ENCODE measurements at regions not wholly inside any gene's neighbourhood (a gene's known extent, or its start where the extent isn't known, plus 50 kb on each side); places are given as distances from the start of the nearest gene placed in this dataset.

- intact Hi-C loops (cut with DNase I) = no loop called here
- no peak for FAIRE-seq
- peak in 3 of 5 donors; percentile 14 to 55 (median 35) for DNase-seq
Observed at GRCh38 chr12:125907351-125907750, 842.1 kb downstream of the AACS start.

GRCh38 chr12:125919856-125920470 is 854.7 kb downstream of the AACS start:
- no peak overlapping the region for H3K27ac ChIP-seq (ENCODE audit: low read depth in 2 of 2, low read length in 2 of 2)
- no peak overlapping the region for H3K9ac ChIP-seq (ENCODE audit: low read length in 3 of 3)
- no peak for TF ChIP-seq CTCF (IDR thresholded peaks at IDR 0.05; ENCODE audit: borderline replicate concordance, extremely low read depth, insufficient read depth)
- no peak overlapping the region for H3K4me3 ChIP-seq (ENCODE audit: low read length in 3 of 3)
- no peaks in the 10 kb centered on the region for H3K27me3 ChIP-seq (ENCODE audit: control insufficient read depth, insufficient read depth, low read length)
- DNase-seq (no peak), FAIRE-seq (no peak)
- intact Hi-C loops (cut with DNase I) = no loop called here
- no peaks in the 10 kb centered on the region for H3K9me3 ChIP-seq (ENCODE audit: control insufficient read depth in 2 of 3, insufficient read depth in 1 of 3, low read length in 3 of 3)
- H3K36me3 ChIP-seq (ENCODE audit: control insufficient read depth in 2 of 3, insufficient read depth in 3 of 3, low read length in 3 of 3) = no peaks in the 10 kb centered on the region
- H3K4me1 ChIP-seq (ENCODE audit: control insufficient read depth in 2 of 3, insufficient read depth in 2 of 3, low read depth in 1 of 3, low read length in 3 of 3) = no peaks in the 10 kb centered on the region

More at GRCh38 chr12:125907351-125907750, 842.1 kb downstream of the AACS start:
- no peaks in the 10 kb centered on the region for H3K27me3 ChIP-seq (ENCODE audit: control insufficient read depth, insufficient read depth, low read length)
- H3K4me3 ChIP-seq (ENCODE audit: low read length in 3 of 3) = no peak overlapping the region
- no peak overlapping the region for H3K9ac ChIP-seq (ENCODE audit: low read length in 3 of 3)
- no peak overlapping the region for H3K27ac ChIP-seq (ENCODE audit: low read depth in 2 of 2, low read length in 2 of 2)
- H3K36me3 ChIP-seq (ENCODE audit: control insufficient read depth in 2 of 3, insufficient read depth in 3 of 3, low read length in 3 of 3) = no peaks in the 10 kb centered on the region
- H3K9me3 ChIP-seq (ENCODE audit: control insufficient read depth in 2 of 3, insufficient read depth in 1 of 3, low read length in 3 of 3) = peaks cover 0 to 5% (median 0%) of the 10 kb centered on the region in 3 donors
- no peaks in the 10 kb centered on the region for H3K4me1 ChIP-seq (ENCODE audit: control insufficient read depth in 2 of 3, insufficient read depth in 2 of 3, low read depth in 1 of 3, low read length in 3 of 3)
- TF ChIP-seq CTCF (IDR thresholded peaks at IDR 0.05; ENCODE audit: borderline replicate concordance, extremely low read depth, insufficient read depth) = no peak

DNA sequence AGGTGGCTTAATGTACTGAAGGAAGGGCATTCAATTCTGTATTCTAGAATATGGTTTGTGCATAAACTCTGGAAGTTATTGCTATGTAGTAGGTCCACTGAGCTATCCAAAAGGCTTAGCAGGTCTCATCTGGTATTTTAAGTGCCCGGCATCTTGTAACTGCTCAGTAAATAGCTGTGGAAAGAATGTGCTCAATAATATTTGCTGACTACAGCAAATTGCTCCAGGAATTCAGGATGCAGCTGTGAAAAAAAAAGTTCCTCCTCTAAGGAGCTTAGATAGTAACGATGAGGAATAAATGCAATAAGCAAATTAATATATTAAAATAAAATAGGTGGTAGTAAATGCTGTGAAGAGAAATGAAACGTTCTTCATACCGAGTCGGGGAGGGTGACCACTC is 857.1 kb downstream of the AACS start:
- DNase-seq (peak in 1 of 5 donors; percentile 7), FAIRE-seq (no peak)
- intact Hi-C loops (cut with DNase I) = no loop called here
- Histone ChIP-seq H3K4me1 (ENCODE audit: control insufficient read depth in 2 of 3, insufficient read depth in 2 of 3, low read depth in 1 of 3, low read length in 3 of 3) (no peaks in the 10 kb centered on the region), H3K4me3 (ENCODE audit: low read length in 3 of 3) (no peak overlapping the region), H3K36me3 (ENCODE audit: control insufficient read depth in 2 of 3, insufficient read depth in 3 of 3, low read length in 3 of 3) (no peaks in the 10 kb centered on the region), H3K9me3 (ENCODE audit: control insufficient read depth in 2 of 3, insufficient read depth in 1 of 3, low read length in 3 of 3) (no peaks in the 10 kb centered on the region), H3K9ac (ENCODE audit: low read length in 3 of 3) (no peak overlapping the region), H3K27ac (ENCODE audit: low read depth in 2 of 2, low read length in 2 of 2) (no peak overlapping the region), H3K27me3 (ENCODE audit: control insufficient read depth, insufficient read depth, low read length) (no peaks in the 10 kb centered on the region)
- TF ChIP-seq CTCF (IDR thresholded peaks at IDR 0.05; ENCODE audit: borderline replicate concordance, extremely low read depth, insufficient read depth) = no peak

DNA sequence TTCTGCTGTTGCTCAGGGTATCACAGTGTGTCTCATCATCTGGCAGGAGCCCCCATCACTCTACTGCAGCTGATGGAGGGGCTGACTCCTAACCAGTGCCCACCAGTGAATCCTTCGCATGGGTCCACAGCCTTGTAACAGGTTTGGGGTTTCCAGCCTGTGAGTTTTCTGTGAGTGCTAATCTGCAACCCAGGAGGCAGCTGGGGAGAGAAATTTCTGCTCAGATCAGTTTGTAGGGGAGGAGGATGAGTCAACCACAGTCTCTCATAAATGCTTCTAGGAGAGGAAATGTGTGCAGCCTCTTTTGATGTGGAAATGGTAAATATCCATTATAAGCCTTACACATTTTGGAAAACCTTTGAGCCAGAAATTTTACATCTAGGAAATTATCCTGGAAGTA is 871.3 kb downstream of the AACS start:
- Histone ChIP-seq H3K27me3 (ENCODE audit: control insufficient read depth, insufficient read depth, low read length) (no peaks in the 10 kb centered on the region), H3K9ac (ENCODE audit: low read length in 3 of 3) (no peak overlapping the region), H3K4me1 (ENCODE audit: control insufficient read depth in 2 of 3, insufficient read depth in 2 of 3, low read depth in 1 of 3, low read length in 3 of 3) (no peaks in the 10 kb centered on the region), H3K27ac (ENCODE audit: low read depth in 2 of 2, low read length in 2 of 2) (no peak overlapping the region), H3K9me3 (ENCODE audit: control insufficient read depth in 2 of 3, insufficient read depth in 1 of 3, low read length in 3 of 3) (no peaks in the 10 kb centered on the region), H3K4me3 (ENCODE audit: low read length in 3 of 3) (no peak overlapping the region), H3K36me3 (ENCODE audit: control insufficient read depth in 2 of 3, insufficient read depth in 3 of 3, low read length in 3 of 3) (no peaks in the 10 kb centered on the region)
- intact Hi-C loops (cut with DNase I) = no loop called here
- DNase-seq = no peak
- no peak for TF ChIP-seq CTCF (IDR thresholded peaks at IDR 0.05; ENCODE audit: borderline replicate concordance, extremely low read depth, insufficient read depth)
- FAIRE-seq = no peak
